Caco-2 (cell line): ENCODE measurements at regions not wholly inside any gene's neighbourhood (a gene's known extent, or its start where the extent isn't known, plus 50 kb on each side); places are given as distances from the start of the nearest gene placed in this dataset.

Source experiments
- BruUV-seq: library from RNA; stranded (reverse); fragments of 400-500 nt; replicated peaks from 2 replicates; lab custom pipeline; 2021; lab: Mats Ljungman, UMichigan
- CTCF ChIA-PET: fragments of 300-600 bp; sonication (Branson Sonifier 250); formaldehyde crosslinking; loops from one replicate; lab custom pipeline; 2022; ENCODE audit warnings: antibody characterized with exemption; lab: Charles Lee
- POLR2A ChIA-PET: fragments of 300-600 bp; sonication (Branson Sonifier 250); formaldehyde crosslinking; loops from one replicate; lab custom pipeline; 2022; ENCODE audit warnings: antibody characterized with exemption; lab: Charles Lee
- DNase-seq, 2 experiments: peaks; one replicate each; pipeline versions ENCODE4 v3.0.0 to v3.0.0-alpha.2; 2020 to 2022
- H3K27me3 ChIP-seq: replicated peaks from 2 replicates; pipeline ENCODE4 v1.6.0; 2011; ENCODE audit warnings: low read length; ENCODE audit not compliant: control insufficient read depth, insufficient read depth
- H3K36me3 ChIP-seq: 2 replicates; pipeline ENCODE4 v1.5.1; 2011; ENCODE audit warnings: low read length; ENCODE audit not compliant: control insufficient read depth, insufficient read depth
- H3K4me1 ChIP-seq: fragments of 250-450 bp; sonication (Bioruptor Pico); 2 replicates; pipeline ENCODE4 v1.5.1; 2020; ENCODE audit warnings: mild to moderate bottlenecking
- H3K4me3 ChIP-seq: 2 replicates; pipeline ENCODE4 v1.5.1; 2011; ENCODE audit warnings: low read depth, mild to moderate bottlenecking, control low read depth, low read length
- H3K9me3 ChIP-seq: fragments of 250-450 bp; sonication (Bioruptor Pico); 2 replicates; pipeline ENCODE4 v1.5.1; 2020; ENCODE audit warnings: mild to moderate bottlenecking, moderate library complexity
- H3K27ac Mint-ChIP-seq: one replicate; pipeline ENCODE4 v1.8.0; 2022; ENCODE audit warnings: mixed read lengths; ENCODE audit not compliant: unreplicated experiment
- H3K27me3 Mint-ChIP-seq: one replicate; pipeline ENCODE4 v1.8.0; 2022; ENCODE audit warnings: mixed read lengths; ENCODE audit not compliant: insufficient read depth, unreplicated experiment
- H3K36me3 Mint-ChIP-seq: one replicate; pipeline ENCODE4 v1.8.0; 2022; ENCODE audit warnings: mild to moderate bottlenecking, mixed read lengths; ENCODE audit not compliant: insufficient read depth, unreplicated experiment
- H3K4me1 Mint-ChIP-seq: one replicate; pipeline ENCODE4 v1.8.0; 2022; ENCODE audit warnings: low read depth, mixed read lengths; ENCODE audit not compliant: unreplicated experiment
- H3K4me3 Mint-ChIP-seq: one replicate; pipeline ENCODE4 v1.8.0; 2022; ENCODE audit warnings: mild to moderate bottlenecking, moderate library complexity, mixed read lengths; ENCODE audit not compliant: unreplicated experiment
- H3K9me3 Mint-ChIP-seq: one replicate; pipeline ENCODE4 v1.8.0; 2022; ENCODE audit warnings: mixed read lengths; ENCODE audit not compliant: unreplicated experiment
- CTCF ChIP-seq, 2 experiments: fragments of 200-600 bp in 1 of 2; IDR thresholded peaks; 1 replicate in 1 of 2; 2 replicates in 1 of 2; pipeline versions ENCODE4 v1.5.1 to v1.8.0; 2011 to 2022; ENCODE audit warnings: antibody characterized with exemption in 1 of 2, control low read depth in 1 of 2, inconsistent platforms in 1 of 2, low read depth in 1 of 2, low read length in 1 of 2, mild to moderate bottlenecking in 1 of 2, moderate library complexity in 1 of 2; ENCODE audit not compliant: insufficient read depth in 1 of 2, severe bottlenecking in 1 of 2, unreplicated experiment in 1 of 2
- intact Hi-C: fragments of 100-400 bp; cut with micrococcal nuclease; formaldehyde crosslinking; loops from one replicate; pipeline ENCODE4 v1.10.0; 2022; ENCODE audit not compliant: unreplicated experiment

DNA sequence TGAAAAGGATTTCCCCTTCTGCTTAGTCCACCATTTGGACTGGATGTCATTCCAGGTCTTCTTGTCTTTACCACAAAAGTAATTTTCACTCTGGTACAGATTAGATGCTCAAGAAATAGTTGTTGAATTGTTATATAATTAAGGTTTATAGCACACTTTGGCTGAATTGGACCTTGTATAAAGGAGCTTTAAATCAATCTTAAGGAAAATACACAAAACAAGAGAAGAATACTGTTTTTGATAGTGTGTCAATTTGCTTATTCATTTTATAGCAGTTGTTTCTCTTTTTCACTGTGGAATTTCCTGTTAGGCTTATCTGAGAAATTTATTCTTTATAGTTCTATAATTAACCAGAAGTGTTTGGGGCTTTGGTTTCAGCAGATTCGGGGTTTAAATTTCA is 62.7 kb upstream of the TDRD3 start:
- ChIA-PET POLR2A (no interaction called here), CTCF (no interaction called here)
- Mint-ChIP-seq H3K36me3 (no peaks in the 10 kb centered on the region), H3K27me3 (peaks cover 4% of the 10 kb centered on the region), H3K4me1 (peaks cover 6% of the 10 kb centered on the region), H3K9me3 (peaks cover 10% of the 10 kb centered on the region), H3K4me3 (no peak overlapping the region), H3K27ac (no peak overlapping the region)
- H3K4me1 ChIP-seq, result peaks cover 11% of the 10 kb centered on the region
- H3K27me3 ChIP-seq, result no peaks in the 10 kb centered on the region
- intact Hi-C loops, result loop anchor here (2.0 kb wide), 1 partner anchor 488 kb away; no protein-coding TSS in a partner anchor
- no peak overlapping the region for H3K4me3 ChIP-seq
- no peak for TF ChIP-seq CTCF (IDR thresholded peaks at IDR 0.05; ENCODE audit: insufficient read depth in 1 of 2, low read depth in 1 of 2, low read length in 1 of 2, severe bottlenecking in 1 of 2, unreplicated experiment in 1 of 2)
- BruUV-seq, result no TSS peak
- H3K9me3 ChIP-seq, result no peaks in the 10 kb centered on the region
- no peak for DNase-seq
- no peaks in the 10 kb centered on the region for H3K36me3 ChIP-seq

- ChIA-PET CTCF (interaction anchor here (0.9 to 1.0 kb wide), 2 partner anchors 9 to 109 kb away, joined by 3 to 4 read pairs; no protein-coding TSS in a partner anchor), POLR2A (no interaction called here)
- Histone ChIP-seq H3K4me3 (no peak overlapping the region), H3K27me3 (no peaks in the 10 kb centered on the region), H3K36me3 (no peaks in the 10 kb centered on the region), H3K9me3 (no peaks in the 10 kb centered on the region), H3K4me1 (no peaks in the 10 kb centered on the region)
- Mint-ChIP-seq H3K4me1 (no peaks in the 10 kb centered on the region), H3K9me3 (peaks cover 10% of the 10 kb centered on the region), H3K4me3 (no peak overlapping the region), H3K27me3 (peaks cover 4% of the 10 kb centered on the region), H3K27ac (no peak overlapping the region), H3K36me3 (no peaks in the 10 kb centered on the region)
- no peak for DNase-seq
- peak; percentile 58 to 73 for TF ChIP-seq CTCF (IDR thresholded peaks at IDR 0.05; ENCODE audit: insufficient read depth in 1 of 2, low read depth in 1 of 2, low read length in 1 of 2, severe bottlenecking in 1 of 2, unreplicated experiment in 1 of 2)
- no TSS peak for BruUV-seq
- intact Hi-C loops, result loop anchor here (1.0 to 5.0 kb wide), 4 partner anchors 96 to 943 kb away; no protein-coding TSS in a partner anchor
Measured at GRCh38 chr13:60335531-60335930, 61.5 kb upstream of the TDRD3 start.

- no peak for TF ChIP-seq CTCF (IDR thresholded peaks at IDR 0.05; ENCODE audit: insufficient read depth in 1 of 2, low read depth in 1 of 2, low read length in 1 of 2, severe bottlenecking in 1 of 2, unreplicated experiment in 1 of 2)
- POLR2A ChIA-PET, result no interaction called here
Measured at GRCh38 chr13:60338754-60339153, 58.3 kb upstream of the TDRD3 start.

More at GRCh38 chr13:60338754-60339153, 58.3 kb upstream of the TDRD3 start:
- Histone ChIP-seq H3K36me3 (no peaks in the 10 kb centered on the region), H3K4me3 (no peak overlapping the region), H3K4me1 (no peaks in the 10 kb centered on the region), H3K9me3 (no peaks in the 10 kb centered on the region), H3K27me3 (no peaks in the 10 kb centered on the region)
- intact Hi-C loops, result loop anchor here (5.0 kb wide), 1 partner anchor 946 kb away; no protein-coding TSS in a partner anchor
- Mint-ChIP-seq H3K27ac (no peak overlapping the region), H3K9me3 (peaks cover 5% of the 10 kb centered on the region), H3K36me3 (no peaks in the 10 kb centered on the region), H3K27me3 (peaks cover 4% of the 10 kb centered on the region), H3K4me3 (no peak overlapping the region), H3K4me1 (no peaks in the 10 kb centered on the region)
- CTCF ChIA-PET, result interaction anchor here (0.9 to 1.9 kb wide), 2 partner anchors 9 to 92 kb away, joined by 3 to 7 read pairs; no protein-coding TSS in a partner anchor
- no peak for DNase-seq
- no TSS peak for BruUV-seq
